ENCODE measurements at regions not wholly inside any gene's neighbourhood (a gene's known extent, or its start where the extent isn't known, plus 50 kb on each side); places are given as distances from the start of the nearest gene placed in this dataset.

DNA sequence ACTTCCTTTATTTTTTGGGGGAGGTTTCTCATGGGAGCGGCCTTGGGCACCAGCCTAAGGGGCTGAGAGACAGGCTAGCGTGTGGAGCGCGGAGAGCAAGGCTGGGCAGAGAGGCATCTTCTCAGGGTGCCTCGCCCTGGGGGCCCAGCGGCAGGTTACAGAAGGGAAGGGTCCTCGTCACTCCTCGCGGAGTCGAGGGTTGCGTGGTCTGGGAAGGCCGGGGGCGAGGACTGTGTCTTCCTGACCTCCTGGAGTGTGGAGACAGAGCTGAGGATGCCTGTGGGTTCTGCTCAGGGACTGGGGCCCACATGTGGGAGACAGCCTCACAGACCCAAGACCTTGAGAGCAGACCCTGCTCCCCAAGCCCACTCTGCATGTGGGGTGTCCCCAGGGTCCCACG is 79.6 kb upstream of the LRPAP1 start:
- no peak for TF ChIP-seq CTCF (IDR thresholded peaks at IDR 0.05)
- TF ChIP-seq POLR2A (IDR thresholded peaks at IDR 0.05), result no peak
- TF ChIP-seq EP300 (IDR thresholded peaks at IDR 0.05), result no peak
- TF ChIP-seq POLR2AphosphoS5 (IDR thresholded peaks at IDR 0.05), result no peak

Measured in stomach (tissue), 4 donors.